Suprapubic skin (tissue), 4 donors: ENCODE measurements at regions not wholly inside any gene's neighbourhood (a gene's known extent, or its start where the extent isn't known, plus 50 kb on each side); places are given as distances from the start of the nearest gene placed in this dataset.
"Not testable (repeated sequence)": the region's sequence is repeated elsewhere in the genome, so short reads cannot be mapped to it uniquely, and the experiment has no call there.

Experiments
- DNase-seq, 2 donors: peaks; one replicate each; pipeline ENCODE4 v3.0.0-alpha.2; 2019; ENCODE audit warnings: low spot score in 2 of 2
- H3K27ac ChIP-seq: fragments of 200-600 bp; sonication (generic); one replicate; pipeline ENCODE4 v1.5.1; 2019
- H3K27me3 ChIP-seq: fragments of 200-600 bp; sonication (generic); one replicate; pipeline ENCODE4 v1.5.1; 2019
- H3K36me3 ChIP-seq: fragments of 200-600 bp; sonication (generic); one replicate; pipeline ENCODE4 v1.5.1; 2019
- H3K4me1 ChIP-seq: fragments of 200-600 bp; sonication (generic); one replicate; pipeline ENCODE4 v1.5.1; 2019
- H3K4me3 ChIP-seq: fragments of 200-600 bp; sonication (generic); one replicate; pipeline ENCODE4 v1.5.1; 2019; ENCODE audit warnings: mild to moderate bottlenecking
- H3K9me3 ChIP-seq: fragments of 200-600 bp; sonication (generic); one replicate; pipeline ENCODE4 v1.5.1; 2019
- EP300 ChIP-seq: sonication (generic); formaldehyde crosslinking; IDR thresholded peaks from one replicate; pipeline ENCODE4 v1.6.1; 2017; ENCODE audit warnings: antibody characterized with exemption
- POLR2A ChIP-seq, 2 donors: fragments of 450-650 bp; IDR thresholded peaks; one replicate each; pipeline ENCODE4 v1.6.1; 2017; ENCODE audit warnings: antibody characterized with exemption in 2 of 2, mild to moderate bottlenecking in 2 of 2, moderate library complexity in 2 of 2
- POLR2AphosphoS5 ChIP-seq, 3 donors: sonication (generic); formaldehyde crosslinking; IDR thresholded peaks; one replicate each; pipeline ENCODE4 v1.6.1; 2017; ENCODE audit warnings: antibody characterized with exemption in 3 of 3
- WGBS: methylation state at CpG from one replicate; pipeline ENCODE4 v1.1.5; 2018; 5-methylcytosine and 5-hydroxymethylcytosine counted together
- TF ChIP-seq, protein P1 (sequence below), 2 donors: fragments of 200-600 bp in 1 of 2; fragments of 450-650 bp in 1 of 2; sonication (generic) in 1 of 2; IDR thresholded peaks; one replicate each; pipeline ENCODE4 v1.5.1; 2016 to 2019; ENCODE audit warnings: antibody characterized with exemption in 2 of 2, mild to moderate bottlenecking in 1 of 2, moderate library complexity in 1 of 2

GRCh38 chr10:9944690-9945089, 1073.0 kb upstream of the CELF2 start:
- H3K4me1 ChIP-seq: no peaks in the 10 kb centered on the region
- TF ChIP-seq POLR2AphosphoS5 (IDR thresholded peaks at IDR 0.05): no peak
- TF ChIP-seq EP300: no peak
- TF ChIP-seq, protein P1, sequence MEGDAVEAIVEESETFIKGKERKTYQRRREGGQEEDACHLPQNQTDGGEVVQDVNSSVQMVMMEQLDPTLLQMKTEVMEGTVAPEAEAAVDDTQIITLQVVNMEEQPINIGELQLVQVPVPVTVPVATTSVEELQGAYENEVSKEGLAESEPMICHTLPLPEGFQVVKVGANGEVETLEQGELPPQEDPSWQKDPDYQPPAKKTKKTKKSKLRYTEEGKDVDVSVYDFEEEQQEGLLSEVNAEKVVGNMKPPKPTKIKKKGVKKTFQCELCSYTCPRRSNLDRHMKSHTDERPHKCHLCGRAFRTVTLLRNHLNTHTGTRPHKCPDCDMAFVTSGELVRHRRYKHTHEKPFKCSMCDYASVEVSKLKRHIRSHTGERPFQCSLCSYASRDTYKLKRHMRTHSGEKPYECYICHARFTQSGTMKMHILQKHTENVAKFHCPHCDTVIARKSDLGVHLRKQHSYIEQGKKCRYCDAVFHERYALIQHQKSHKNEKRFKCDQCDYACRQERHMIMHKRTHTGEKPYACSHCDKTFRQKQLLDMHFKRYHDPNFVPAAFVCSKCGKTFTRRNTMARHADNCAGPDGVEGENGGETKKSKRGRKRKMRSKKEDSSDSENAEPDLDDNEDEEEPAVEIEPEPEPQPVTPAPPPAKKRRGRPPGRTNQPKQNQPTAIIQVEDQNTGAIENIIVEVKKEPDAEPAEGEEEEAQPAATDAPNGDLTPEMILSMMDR (IDR thresholded peaks at IDR 0.05): no peak
- TF ChIP-seq POLR2A (IDR thresholded peaks at IDR 0.05): no peak
- H3K9me3 ChIP-seq: no peaks in the 10 kb centered on the region
- H3K4me3 ChIP-seq: no peak overlapping the region
- no peak overlapping the region for H3K27ac ChIP-seq
- no peaks in the 10 kb centered on the region for H3K27me3 ChIP-seq
- H3K36me3 ChIP-seq: no peaks in the 10 kb centered on the region
- no peak for DNase-seq

GRCh38 chr10:9950070-9950469, 1067.6 kb upstream of the CELF2 start:
- Histone ChIP-seq H3K27ac (no peak overlapping the region), H3K27me3 (no peaks in the 10 kb centered on the region), H3K4me3 (no peak overlapping the region), H3K9me3 (no peaks in the 10 kb centered on the region), H3K36me3 (no peaks in the 10 kb centered on the region), H3K4me1 (no peaks in the 10 kb centered on the region)
- DNase-seq: no peak
- 83% methylated on average over 2 of the region's 2 CpGs for WGBS
- TF ChIP-seq POLR2A (IDR thresholded peaks at IDR 0.05) (no peak), EP300 (no peak), POLR2AphosphoS5 (IDR thresholded peaks at IDR 0.05) (no peak)
- TF ChIP-seq, protein P1 (IDR thresholded peaks at IDR 0.05): no peak

DNA sequence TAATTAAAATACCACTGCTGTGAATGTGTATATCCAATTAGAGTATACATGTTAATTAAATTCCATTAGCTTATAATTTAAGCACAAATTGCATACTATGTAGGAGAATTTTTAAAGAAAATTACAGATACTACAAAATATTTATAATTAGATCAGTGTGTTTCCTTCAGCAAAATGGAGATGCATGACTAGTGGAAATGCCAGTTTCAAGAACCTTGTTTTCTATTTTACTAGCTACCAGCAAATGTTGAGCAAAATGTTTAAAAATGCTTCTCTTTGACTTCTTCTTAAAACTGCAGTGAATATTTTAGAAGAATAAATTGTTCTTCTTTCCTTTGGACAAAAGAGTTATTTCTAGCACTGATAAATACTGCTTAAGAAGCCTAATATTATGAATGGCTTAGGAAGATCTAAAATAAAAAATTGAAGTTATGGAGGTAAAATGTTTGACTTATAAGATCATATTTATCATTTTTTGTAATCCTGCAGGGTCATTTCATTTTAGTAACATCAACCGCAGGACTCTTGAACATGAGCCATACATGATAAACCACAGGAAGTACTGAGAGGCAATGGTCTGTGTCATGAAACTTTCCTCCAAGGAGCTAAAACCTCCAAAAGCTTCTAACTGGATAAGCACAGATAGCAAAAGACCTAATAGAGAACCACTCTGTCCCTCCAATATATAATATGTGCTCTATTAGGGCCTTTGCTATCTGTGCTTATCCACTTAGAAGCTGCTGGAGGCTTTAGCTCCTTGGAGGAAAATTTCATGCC, 1066.0 kb upstream of the CELF2 start:
- no peak for DNase-seq
- Histone ChIP-seq H3K4me3 (no peak overlapping the region), H3K27ac (no peak overlapping the region), H3K36me3 (no peaks in the 10 kb centered on the region), H3K27me3 (no peaks in the 10 kb centered on the region), H3K4me1 (no peaks in the 10 kb centered on the region), H3K9me3 (no peaks in the 10 kb centered on the region)
- TF ChIP-seq POLR2A (IDR thresholded peaks at IDR 0.05) (no peak), POLR2AphosphoS5 (IDR thresholded peaks at IDR 0.05) (no peak), EP300 (no peak)
- TF ChIP-seq, protein P1 (IDR thresholded peaks at IDR 0.05): no peak
- WGBS: 78% methylated on average over 1 of the region's 1 CpG

GRCh38 chr10:9957351-9957750, 1060.3 kb upstream of the CELF2 start:
- no peaks in the 10 kb centered on the region for H3K4me1 ChIP-seq
- 43% methylated on average over 1 of the region's 1 CpG for WGBS
- no peaks in the 10 kb centered on the region for H3K9me3 ChIP-seq
- no peaks in the 10 kb centered on the region for H3K36me3 ChIP-seq
- no peak overlapping the region for H3K4me3 ChIP-seq
- TF ChIP-seq, protein P1 (IDR thresholded peaks at IDR 0.05): no peak
- TF ChIP-seq POLR2AphosphoS5 (IDR thresholded peaks at IDR 0.05): no peak
- no peak for TF ChIP-seq POLR2A (IDR thresholded peaks at IDR 0.05)
- no peak for TF ChIP-seq EP300
- no peaks in the 10 kb centered on the region for H3K27me3 ChIP-seq
- no peak overlapping the region for H3K27ac ChIP-seq
- no peak for DNase-seq

GRCh38 chr10:9957876-9958275, 1059.8 kb upstream of the CELF2 start:
- H3K27ac ChIP-seq, H3K36me3 ChIP-seq, H3K4me1 ChIP-seq, H3K27me3 ChIP-seq, H3K4me3 ChIP-seq, DNase-seq, H3K9me3 ChIP-seq: not testable (repeated sequence)
- 67% methylated on average over 5 of the region's 6 CpGs for WGBS

GRCh38 chr10:9965341-9965740, 1052.3 kb upstream of the CELF2 start:
- Histone ChIP-seq H3K4me3 (no peak overlapping the region), H3K4me1 (no peaks in the 10 kb centered on the region), H3K27me3 (no peaks in the 10 kb centered on the region), H3K27ac (no peak overlapping the region), H3K9me3 (no peaks in the 10 kb centered on the region), H3K36me3 (no peaks in the 10 kb centered on the region)
- 20% methylated on average over 2 of the region's 2 CpGs for WGBS
- no peak for DNase-seq
- TF ChIP-seq POLR2A (IDR thresholded peaks at IDR 0.05): no peak
- TF ChIP-seq POLR2AphosphoS5 (IDR thresholded peaks at IDR 0.05): no peak
